Loucy (cell line): ENCODE measurements at regions not wholly inside any gene's neighbourhood (a gene's known extent, or its start where the extent isn't known, plus 50 kb on each side); places are given as distances from the start of the nearest gene placed in this dataset.

ENCODE experiments used
- H2AFZ ChIP-seq: fragments of 200-600 bp; sonication (generic); 2 replicates; pipeline ENCODE4 v1.6.0; 2016; ENCODE audit warnings: antibody characterized with exemption, mild to moderate bottlenecking, low read length, moderate library complexity
- H3F3A ChIP-seq: fragments of 200-600 bp; 2 replicates; pipeline ENCODE4 v1.6.0; 2016; ENCODE audit warnings: antibody characterized with exemption, low read depth, mild to moderate bottlenecking
- H3K27me3 ChIP-seq: fragments of 200-600 bp; sonication (generic); 2 replicates; pipeline ENCODE4 v1.6.1; 2014; ENCODE audit warnings: low read length, mild to moderate bottlenecking; ENCODE audit not compliant: insufficient read depth, poor library complexity, severe bottlenecking
- H3K36me3 ChIP-seq: fragments of 200-600 bp; sonication (generic); 2 replicates; pipeline ENCODE4 v1.6.1; 2016; ENCODE audit warnings: low read length; ENCODE audit not compliant: insufficient read depth
- H3K4me1 ChIP-seq: fragments of 200-600 bp; sonication (generic); 2 replicates; pipeline ENCODE4 v1.5.1; 2014; ENCODE audit warnings: low read length, mild to moderate bottlenecking; ENCODE audit not compliant: insufficient read depth, poor library complexity, severe bottlenecking
- H3K4me2 ChIP-seq: fragments of 200-600 bp; sonication (generic); 2 replicates; pipeline ENCODE4 v1.6.0; 2014; ENCODE audit warnings: antibody characterized with exemption, low read length, low read depth, mild to moderate bottlenecking; ENCODE audit not compliant: poor library complexity, severe bottlenecking
- H3K4me3 ChIP-seq: fragments of 200-600 bp; sonication (generic); 2 replicates; pipeline ENCODE4 v1.5.1; 2014; ENCODE audit warnings: low read length, mild to moderate bottlenecking, mixed read lengths; ENCODE audit not compliant: poor library complexity, severe bottlenecking
- H3K79me2 ChIP-seq: fragments of 200-600 bp; sonication (generic); 2 replicates; pipeline ENCODE4 v1.6.1; 2014; ENCODE audit warnings: low read length; ENCODE audit not compliant: insufficient read depth
- H3K9ac ChIP-seq: fragments of 200-600 bp; sonication (generic); 2 replicates; pipeline ENCODE4 v1.6.0; 2014; ENCODE audit warnings: mild to moderate bottlenecking, low read depth, low read length, moderate library complexity; ENCODE audit not compliant: poor library complexity, severe bottlenecking
- H3K9me2 ChIP-seq: fragments of 200-600 bp; sonication (generic); replicated peaks from 2 replicates; pipeline ENCODE4 v1.6.1; 2016; ENCODE audit warnings: low read depth, low read length, mixed read lengths
- H3K9me3 ChIP-seq: fragments of 200-600 bp; sonication (generic); 2 replicates; pipeline ENCODE4 v1.6.1; 2014; ENCODE audit warnings: mild to moderate bottlenecking, antibody characterized with exemption, low read length, low read depth; ENCODE audit not compliant: insufficient read depth
- H4K20me1 ChIP-seq: fragments of 200-600 bp; sonication (generic); 2 replicates; pipeline ENCODE4 v1.6.0; 2014; ENCODE audit warnings: antibody characterized with exemption, low read length, mild to moderate bottlenecking; ENCODE audit not compliant: insufficient read depth, poor library complexity, severe bottlenecking
- CTCF ChIP-seq: fragments of 200-600 bp; sonication (generic); conservative IDR thresholded peaks from 2 replicates; pipeline ENCODE4 v1.5.1; 2014; ENCODE audit warnings: mild to moderate bottlenecking, antibody characterized with exemption, low read length
- EZH2phosphoT487 ChIP-seq: fragments of 200-600 bp; IDR thresholded peaks from 2 replicates; pipeline ENCODE4 v1.6.1; 2018; ENCODE audit warnings: antibody characterized with exemption, mild to moderate bottlenecking, moderate library complexity, borderline replicate concordance

GRCh38 chr13:48175185-48175584 lies 57.8 kb upstream of the ITM2B start:
- no peak overlapping the region for H3K4me3 ChIP-seq
- no peaks in the 10 kb centered on the region for H3K27me3 ChIP-seq
- no peaks in the 10 kb centered on the region for H3K79me2 ChIP-seq
- H2AFZ ChIP-seq, result no peak overlapping the region
- TF ChIP-seq CTCF, result no peak
- TF ChIP-seq EZH2phosphoT487, result no peak
- H3K9ac ChIP-seq, result no peak overlapping the region
- H4K20me1 ChIP-seq, result no peaks in the 10 kb centered on the region
- no peaks in the 10 kb centered on the region for H3K36me3 ChIP-seq
- H3F3A ChIP-seq, result no peaks in the 10 kb centered on the region
- no peaks in the 10 kb centered on the region for H3K4me1 ChIP-seq
- no peaks in the 10 kb centered on the region for H3K9me2 ChIP-seq
- no peaks in the 10 kb centered on the region for H3K9me3 ChIP-seq
- H3K4me2 ChIP-seq, result no peak overlapping the region

GRCh38 chr13:48167866-48168265 lies 65.1 kb upstream of the ITM2B start:
- Histone ChIP-seq H3K4me2 (no peak overlapping the region), H3K4me3 (no peak overlapping the region), H3K36me3 (no peaks in the 10 kb centered on the region), H4K20me1 (no peaks in the 10 kb centered on the region), H3F3A (no peaks in the 10 kb centered on the region), H3K4me1 (no peaks in the 10 kb centered on the region), H3K79me2 (no peaks in the 10 kb centered on the region), H3K9me3 (no peaks in the 10 kb centered on the region), H3K9me2 (no peaks in the 10 kb centered on the region), H2AFZ (no peak overlapping the region), H3K9ac (no peak overlapping the region), H3K27me3 (no peaks in the 10 kb centered on the region)
- TF ChIP-seq CTCF (no peak), EZH2phosphoT487 (no peak)

- Histone ChIP-seq H3K4me3 (no peak overlapping the region), H3K9me2 (no peaks in the 10 kb centered on the region), H3K36me3 (no peaks in the 10 kb centered on the region), H3K27me3 (no peaks in the 10 kb centered on the region), H2AFZ (no peak overlapping the region), H3F3A (no peaks in the 10 kb centered on the region), H3K79me2 (no peaks in the 10 kb centered on the region), H4K20me1 (no peaks in the 10 kb centered on the region), H3K9me3 (no peaks in the 10 kb centered on the region), H3K9ac (no peak overlapping the region), H3K4me2 (no peak overlapping the region), H3K4me1 (peaks cover 4% of the 10 kb centered on the region)
- TF ChIP-seq EZH2phosphoT487, result no peak
- no peak for TF ChIP-seq CTCF
Observed at GRCh38 chr13:48165727-48166126, 67.3 kb upstream of the ITM2B start.
